Testis (tissue), 2 donors: ENCODE measurements at regions not wholly inside any gene's neighbourhood (a gene's known extent, or its start where the extent isn't known, plus 50 kb on each side); places are given as distances from the start of the nearest gene placed in this dataset.

ENCODE experiments used
- CTCF ChIP-seq, 3 experiments: fragments of 450-650 bp in 2 of 3; fragments of 200-600 bp in 1 of 3; sonication (generic) in 1 of 3; IDR thresholded peaks; one replicate each; pipeline ENCODE4 v1.5.1; 2016 to 2019; ENCODE audit warnings: antibody characterized with exemption in 3 of 3, mild to moderate bottlenecking in 2 of 3, moderate library complexity in 1 of 3
- POLR2A ChIP-seq: fragments of 450-650 bp; IDR thresholded peaks from one replicate; pipeline ENCODE4 v1.6.1; 2017; ENCODE audit warnings: antibody characterized with exemption, mild to moderate bottlenecking, moderate library complexity

DNA sequence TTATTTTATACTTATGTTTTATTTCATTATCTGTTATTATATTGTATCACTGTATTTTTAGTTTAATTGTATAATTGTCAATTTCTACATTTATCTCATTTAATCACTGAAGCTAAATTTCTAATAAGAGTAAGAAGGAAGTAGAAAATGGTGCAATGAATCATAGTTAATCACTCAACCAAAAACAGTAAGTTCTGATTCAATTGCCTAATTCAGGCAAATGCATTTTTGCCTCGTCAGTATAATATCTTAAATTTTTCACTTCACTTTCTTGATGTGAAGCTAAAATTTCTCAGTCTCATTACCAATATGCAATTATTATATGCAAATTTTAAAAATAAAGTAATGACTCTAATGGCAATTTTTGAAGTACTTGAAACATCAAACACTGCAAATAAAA lies 340.5 kb upstream of the USP15 start:
- TF ChIP-seq POLR2A (no peak), CTCF (IDR thresholded peaks at IDR 0.05) (no peak)
